ENCODE measurements at regions not wholly inside any gene's neighbourhood (a gene's known extent, or its start where the extent isn't known, plus 50 kb on each side); places are given as distances from the start of the nearest gene placed in this dataset.

GRCh38 chr2:14524041-14524802 lies 108.3 kb upstream of the LRATD1 start:
- no peak for DNase-seq (ENCODE audit: low read depth)

GRCh38 chr2:14524803-14525080 lies 107.8 kb upstream of the LRATD1 start:
- no peak for DNase-seq (ENCODE audit: low read depth)

GRCh38 chr2:14530506-14530905 lies 102.0 kb upstream of the LRATD1 start:
- no peak for DNase-seq (ENCODE audit: low read depth)

GRCh38 chr2:14533131-14533757 lies 99.3 kb upstream of the LRATD1 start:
- DNase-seq (ENCODE audit: low read depth), result no peak

GRCh38 chr2:14535156-14535555 lies 97.4 kb upstream of the LRATD1 start:
- DNase-seq (ENCODE audit: low read depth), result no peak

GRCh38 chr2:14536976-14537375 lies 95.5 kb upstream of the LRATD1 start:
- no peak for DNase-seq (ENCODE audit: low read depth)

GRCh38 chr2:14540015-14540414 lies 92.5 kb upstream of the LRATD1 start:
- DNase-seq (ENCODE audit: low read depth), result no peak

GRCh38 chr2:14543284-14543683 lies 89.2 kb upstream of the LRATD1 start:
- no peak for DNase-seq (ENCODE audit: low read depth)

GRCh38 chr2:14544247-14544646 lies 88.3 kb upstream of the LRATD1 start:
- DNase-seq (ENCODE audit: low read depth), result no peak

GRCh38 chr2:14547830-14548229 lies 84.7 kb upstream of the LRATD1 start:
- no peak for DNase-seq (ENCODE audit: low read depth)

GRCh38 chr2:14550658-14551057 lies 81.9 kb upstream of the LRATD1 start:
- DNase-seq (ENCODE audit: low read depth), result no peak

GRCh38 chr2:14551069-14551468 lies 81.4 kb upstream of the LRATD1 start:
- no peak for DNase-seq (ENCODE audit: low read depth)

- no peak for DNase-seq (ENCODE audit: low read depth)
Observed at GRCh38 chr2:14552286-14552685, 80.2 kb upstream of the LRATD1 start.

- no peak for DNase-seq (ENCODE audit: low read depth)
Observed at GRCh38 chr2:14552818-14553217, 79.7 kb upstream of the LRATD1 start.

GRCh38 chr2:14554849-14555545 lies 77.5 kb upstream of the LRATD1 start:
- no peak for DNase-seq (ENCODE audit: low read depth)

- no peak for DNase-seq (ENCODE audit: low read depth)
Observed at GRCh38 chr2:14557111-14557510, 75.4 kb upstream of the LRATD1 start.

GRCh38 chr2:14557916-14558315 lies 74.6 kb upstream of the LRATD1 start:
- DNase-seq (ENCODE audit: low read depth), result no peak

GRCh38 chr2:14558335-14558919 lies 74.1 kb upstream of the LRATD1 start:
- DNase-seq (ENCODE audit: low read depth), result no peak

GRCh38 chr2:14560716-14561115 lies 71.8 kb upstream of the LRATD1 start:
- no peak for DNase-seq (ENCODE audit: low read depth)

GRCh38 chr2:14563324-14563723 lies 69.2 kb upstream of the LRATD1 start:
- no peak for DNase-seq (ENCODE audit: low read depth)

GRCh38 chr2:14565666-14566065 lies 66.9 kb upstream of the LRATD1 start:
- no peak for DNase-seq (ENCODE audit: low read depth)

- no peak for DNase-seq (ENCODE audit: low read depth)
Observed at GRCh38 chr2:14567561-14567960, 65.0 kb upstream of the LRATD1 start.

GRCh38 chr2:14569294-14569693 lies 63.2 kb upstream of the LRATD1 start:
- DNase-seq (ENCODE audit: low read depth), result no peak

All from HS-27A (cell line).